Spleen (tissue), 11 donors: ENCODE measurements at regions not wholly inside any gene's neighbourhood (a gene's known extent, or its start where the extent isn't known, plus 50 kb on each side); places are given as distances from the start of the nearest gene placed in this dataset.
A peak's percentile ranks its signal among the peaks of the same experiment; 100 is the strongest.

Source experiments
- DNase-seq: peaks from one replicate; pipeline ENCODE4 v3.0.0-alpha.2; 2020
- H3K27ac ChIP-seq, 8 donors: fragments of 200-600 bp; sonication (generic) in 7 of 8; 1 replicate in 4 of 8; 2 replicates in 4 of 8; pipeline versions ENCODE4 v1.5.0 to v1.8.0; 2016 to 2021; ENCODE audit warnings: inconsistent platforms in 4 of 8, mild to moderate bottlenecking in 4 of 8, moderate library complexity in 1 of 8
- H3K27me3 ChIP-seq, 7 donors: fragments of 200-600 bp; sonication (generic) in 6 of 7; replicated peaks in 1 of 7; 1 replicate in 4 of 7; 2 replicates in 3 of 7; pipeline versions ENCODE4 v1.5.0 to v1.8.0; 2016 to 2021; ENCODE audit warnings: inconsistent platforms in 3 of 7, mild to moderate bottlenecking in 1 of 7
- H3K36me3 ChIP-seq, 6 donors: fragments of 200-600 bp; sonication (generic) in 5 of 6; 1 replicate in 4 of 6; 2 replicates in 2 of 6; pipeline versions ENCODE4 v1.5.0 to v1.8.0; 2016 to 2021; ENCODE audit warnings: inconsistent platforms in 2 of 6
- H3K4me1 ChIP-seq, 6 donors: fragments of 200-600 bp; sonication (generic) in 5 of 6; 1 replicate in 3 of 6; 2 replicates in 3 of 6; pipeline versions ENCODE4 v1.5.0 to v1.8.0; 2016 to 2021; ENCODE audit warnings: inconsistent platforms in 3 of 6
- H3K4me3 ChIP-seq, 8 donors: fragments of 200-600 bp; sonication (generic) in 7 of 8; 1 replicate in 4 of 8; 2 replicates in 4 of 8; pipeline versions ENCODE4 v1.5.0 to v1.8.0; 2016 to 2021; ENCODE audit warnings: inconsistent platforms in 4 of 8, mild to moderate bottlenecking in 4 of 8, moderate library complexity in 2 of 8
- H3K9me3 ChIP-seq, 8 donors: fragments of 200-600 bp; sonication (generic) in 7 of 8; 1 replicate in 4 of 8; 2 replicates in 4 of 8; pipeline versions ENCODE4 v1.5.0 to v1.8.0; 2016 to 2021; ENCODE audit warnings: inconsistent platforms in 4 of 8
- CTCF ChIP-seq, 11 experiments: fragments of 200-600 bp in 7 of 11; fragments of 450-650 bp in 4 of 11; sonication (generic) in 4 of 11; IDR thresholded peaks in 8 of 11; conservative IDR thresholded peaks in 3 of 11; 1 replicate in 7 of 11; 2 replicates in 4 of 11; pipeline versions ENCODE4 v1.4.0 to v1.8.0; 2016 to 2021; ENCODE audit warnings: antibody characterized with exemption in 11 of 11, inconsistent platforms in 4 of 11, mild to moderate bottlenecking in 1 of 11
- POLR2A ChIP-seq, 3 donors: fragments of 450-650 bp; IDR thresholded peaks; one replicate each; pipeline ENCODE4 v1.5.1; 2017; ENCODE audit warnings: antibody characterized with exemption in 3 of 3, mild to moderate bottlenecking in 1 of 3
- POLR2AphosphoS5 ChIP-seq, 3 donors: sonication (generic); formaldehyde crosslinking; IDR thresholded peaks; one replicate each; pipeline ENCODE4 v1.5.1; 2017; ENCODE audit warnings: antibody characterized with exemption in 3 of 3
- WGBS, 5 donors: extraction: QIAGEN DNeasy Blood & Tissue Kit in 3 of 5; methylation state at CpG; one replicate each; pipeline versions ENCODE4 v1.1.5 to v1.1.7; 2013 to 2018; 5-methylcytosine and 5-hydroxymethylcytosine counted together
- intact Hi-C: fragments of 100-400 bp; cut with DNase I; formaldehyde crosslinking; loops from one replicate; pipeline ENCODE4 v1.15.0; 2023; ENCODE audit warnings: low total_unique reads
- donor health status: healthy with polysubstance abuse.
- donor health status: DM: no; HTN: no; CAD: no; lungs with moderate emphysema.
- donor health status: DM: no; HTN: no; CAD: no.
- donor health status: Bipolar disorder and iron deficiency.
- donor health status: healthy.
- donor health status: DM: no; HTN: no; CAD: no.
- donor health status: DM: yes; HTN: yes; CAD: no.

GRCh38 chr14:96978525-96979272 is 181.5 kb downstream of the VRK1 start:
- Histone ChIP-seq H3K27ac (no peak overlapping the region), H3K4me3 (no peak overlapping the region), H3K9me3 (peaks cover 8 to 30% (median 23%) of the 10 kb centered on the region in 8 donors), H3K27me3 (peaks cover 0 to 14% (median 0%) of the 10 kb centered on the region in 7 donors), H3K4me1 (no peaks in the 10 kb centered on the region), H3K36me3 (no peaks in the 10 kb centered on the region)
- TF ChIP-seq CTCF (IDR thresholded peaks at IDR 0.05 in 8 of 11, conservative IDR thresholded peaks at IDR 0.05 in 3 of 11) (no peak), POLR2AphosphoS5 (IDR thresholded peaks at IDR 0.05) (no peak), POLR2A (IDR thresholded peaks at IDR 0.05) (no peak)
- WGBS, 5 donors: 58 to 69% (median 62%) methylated on average over 4 of the region's 4 CpGs
- intact Hi-C loops: no loop called here
- DNase-seq: no peak

- DNase-seq: no peak
- WGBS, 5 donors: 41 to 50% (median 47%) methylated on average over 12 of the region's 12 CpGs
- intact Hi-C loops: no loop called here
- Histone ChIP-seq H3K27me3 (peaks cover 0 to 14% (median 0%) of the 10 kb centered on the region in 7 donors), H3K4me3 (no peak overlapping the region), H3K4me1 (no peaks in the 10 kb centered on the region), H3K27ac (no peak overlapping the region), H3K9me3 (peaks cover 8 to 21% (median 14%) of the 10 kb centered on the region in 8 donors), H3K36me3 (no peaks in the 10 kb centered on the region)
- TF ChIP-seq POLR2A (IDR thresholded peaks at IDR 0.05): no peak
- no peak for TF ChIP-seq CTCF (IDR thresholded peaks at IDR 0.05 in 8 of 11, conservative IDR thresholded peaks at IDR 0.05 in 3 of 11)
Measured at GRCh38 chr14:96979611-96980074, 182.5 kb downstream of the VRK1 start.

GRCh38 chr14:96980835-96981234 is 183.7 kb downstream of the VRK1 start:
- intact Hi-C loops: no loop called here
- WGBS, 5 donors: 84 to 94% (median 88%) methylated on average over 4 of the region's 4 CpGs
- H3K4me1 ChIP-seq: no peaks in the 10 kb centered on the region
- no peak for DNase-seq
- no peak overlapping the region for H3K27ac ChIP-seq
- TF ChIP-seq CTCF (IDR thresholded peaks at IDR 0.05 in 8 of 11, conservative IDR thresholded peaks at IDR 0.05 in 3 of 11) (no peak), POLR2AphosphoS5 (IDR thresholded peaks at IDR 0.05) (no peak), POLR2A (IDR thresholded peaks at IDR 0.05) (no peak)
- no peaks in the 10 kb centered on the region for H3K36me3 ChIP-seq
- peaks cover 0 to 14% (median 0%) of the 10 kb centered on the region in 7 donors for H3K27me3 ChIP-seq
- H3K9me3 ChIP-seq: peaks cover 0 to 9% (median 2%) of the 10 kb centered on the region in 8 donors
- no peak overlapping the region for H3K4me3 ChIP-seq

- H3K36me3 ChIP-seq: no peaks in the 10 kb centered on the region
- H3K27ac ChIP-seq: peak overlapping the region in 3 of 8 donors; percentile 41 to 45 (median 42)
- H3K4me1 ChIP-seq: peaks cover 0 to 21% (median 12%) of the 10 kb centered on the region in 6 donors
- intact Hi-C loops: no loop called here
- H3K9me3 ChIP-seq: peaks cover 0 to 8% (median 0%) of the 10 kb centered on the region in 8 donors
- no peak for DNase-seq
- WGBS, 5 donors: 67 to 82% (median 71%) methylated on average over 6 of the region's 6 CpGs
- TF ChIP-seq POLR2AphosphoS5 (IDR thresholded peaks at IDR 0.05): no peak
- no peak for TF ChIP-seq CTCF (IDR thresholded peaks at IDR 0.05 in 8 of 11, conservative IDR thresholded peaks at IDR 0.05 in 3 of 11)
- TF ChIP-seq POLR2A (IDR thresholded peaks at IDR 0.05): no peak
- no peaks in the 10 kb centered on the region for H3K27me3 ChIP-seq
- H3K4me3 ChIP-seq: no peak overlapping the region
Measured at GRCh38 chr14:96986256-96987085, 189.3 kb downstream of the VRK1 start.
